ENCODE measurements at regions not wholly inside any gene's neighbourhood (a gene's known extent, or its start where the extent isn't known, plus 50 kb on each side); places are given as distances from the start of the nearest gene placed in this dataset.

- ATAC-seq, result no peak
- TF ChIP-seq ZNF883 (CRISPR knock-in tag; IDR thresholded peaks at IDR 0.05; ENCODE audit: not compliant biosample characterization), result no peak
- no peak for TF ChIP-seq NCOR1 (IDR thresholded peaks at IDR 0.05; ENCODE audit: borderline replicate concordance, low read length)
- no peak for TF ChIP-seq RBFOX2 (IDR thresholded peaks at IDR 0.05; ENCODE audit: low read depth, low read length)
- no peak for TF ChIP-seq FOXP1 (IDR thresholded peaks at IDR 0.05)
- TF ChIP-seq FOXP1 (CRISPR knock-in tag; IDR thresholded peaks at IDR 0.05), result no peak
- TF ChIP-seq POLR2AphosphoS2 (IDR thresholded peaks at IDR 0.05; ENCODE audit: low read depth, low read length), result no peak
- TF ChIP-seq ZC3H4 (CRISPR knock-in tag; IDR thresholded peaks at IDR 0.05; ENCODE audit: borderline replicate concordance), result no peak
- TF ChIP-seq, protein P1, sequence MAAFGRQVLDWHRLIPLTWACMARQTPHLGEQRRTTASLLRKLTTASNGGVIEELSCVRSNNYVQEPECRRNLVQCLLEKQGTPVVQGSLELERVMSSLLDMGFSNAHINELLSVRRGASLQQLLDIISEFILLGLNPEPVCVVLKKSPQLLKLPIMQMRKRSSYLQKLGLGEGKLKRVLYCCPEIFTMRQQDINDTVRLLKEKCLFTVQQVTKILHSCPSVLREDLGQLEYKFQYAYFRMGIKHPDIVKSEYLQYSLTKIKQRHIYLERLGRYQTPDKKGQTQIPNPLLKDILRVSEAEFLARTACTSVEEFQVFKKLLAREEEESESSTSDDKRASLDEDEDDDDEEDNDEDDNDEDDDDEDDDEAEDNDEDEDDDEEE (CRISPR knock-in tag; IDR thresholded peaks at IDR 0.05), result no peak
- TF ChIP-seq SNAPC4 (CRISPR knock-in tag; IDR thresholded peaks at IDR 0.05), result no peak
- TF ChIP-seq BCL3 (CRISPR knock-in tag; IDR thresholded peaks at IDR 0.05), result no peak
- TF ChIP-seq ZMAT3 (CRISPR knock-in tag; conservative IDR thresholded peaks at IDR 0.05), result no peak
- no peak for TF ChIP-seq ZNF34 (CRISPR knock-in tag; IDR thresholded peaks at IDR 0.05; ENCODE audit: borderline replicate concordance)
- TF ChIP-seq ZKSCAN5 (CRISPR knock-in tag; IDR thresholded peaks at IDR 0.05), result no peak
- no peak for TF ChIP-seq RAD21 (CRISPR knock-in tag; IDR thresholded peaks at IDR 0.05)
- TF ChIP-seq ZNF329 (CRISPR knock-in tag; IDR thresholded peaks at IDR 0.05; ENCODE audit: low read depth), result no peak
- no peak for TF ChIP-seq TRIM22 (IDR thresholded peaks at IDR 0.05)
- TF ChIP-seq, protein P2, sequence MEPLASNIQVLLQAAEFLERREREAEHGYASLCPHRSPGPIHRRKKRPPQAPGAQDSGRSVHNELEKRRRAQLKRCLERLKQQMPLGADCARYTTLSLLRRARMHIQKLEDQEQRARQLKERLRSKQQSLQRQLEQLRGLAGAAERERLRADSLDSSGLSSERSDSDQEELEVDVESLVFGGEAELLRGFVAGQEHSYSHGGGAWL (CRISPR knock-in tag; IDR thresholded peaks at IDR 0.05), result no peak
- no peak for TF ChIP-seq ZNF557 (CRISPR knock-in tag; IDR thresholded peaks at IDR 0.05)
- intact Hi-C loops (cut with micrococcal nuclease; ENCODE audit: unreplicated experiment), result no loop called here
- FAIRE-seq, result no peak
- Histone ChIP-seq H3K4me3 (replicated peaks in 1 of 3; ENCODE audit: insufficient read depth in 1 of 3, low read depth in 2 of 3, low read length in 3 of 3) (no peak overlapping the region), H3K9ac (ENCODE audit: insufficient read depth, low read depth, low read length) (no peak overlapping the region), H3K9me3 (ENCODE audit: low read length) (no peaks in the 10 kb centered on the region), H3K36me3 (replicated peaks in 1 of 2; ENCODE audit: control insufficient read depth in 1 of 2, insufficient read depth in 2 of 2, low read length in 2 of 2) (no peaks in the 10 kb centered on the region), H3K27ac (ENCODE audit: extremely low read length, insufficient read depth, low read length) (no peak overlapping the region), H3K27me3 (ENCODE audit: control insufficient read depth in 1 of 2, insufficient read depth in 2 of 2, low read length in 2 of 2) (no peaks in the 10 kb centered on the region), H2AFZ (ENCODE audit: low read length) (no peak overlapping the region), H4K20me1 (ENCODE audit: insufficient read depth, low read length) (no peaks in the 10 kb centered on the region), H3K4me1 (ENCODE audit: insufficient read depth, low read length) (no peaks in the 10 kb centered on the region), H3K79me2 (ENCODE audit: insufficient read depth, low read length) (no peaks in the 10 kb centered on the region), H3K4me2 (ENCODE audit: low read depth, low read length) (no peak overlapping the region)
- ChIA-PET POLR2A (no interaction called here), CTCF (ENCODE audit: low intra/inter-chr PET ratio, low total read pairs) (no interaction called here)
- no TSS peak for BruUV-seq (replicated peaks)
- WGBS (ENCODE audit: low lambda C conversion rate), result 0% methylated on average over 3 of the region's 3 CpGs
- no peak for DNase-seq (ENCODE audit: low spot score)
- in situ Hi-C loops (cut with HindIII; ENCODE audit: extremely low pct_ligation_motif_present, low pct_unique_long_range_greater_than_20kb), result no loop called here
Observed at GRCh38 chr4:61070269-61070668, 129.9 kb upstream of the ADGRL3 start.
